ENCODE measurements at regions not wholly inside any gene's neighbourhood (a gene's known extent, or its start where the extent isn't known, plus 50 kb on each side); places are given as distances from the start of the nearest gene placed in this dataset.

GRCh38 chr2:167678158-167678557 lies 569.2 kb downstream of the STK39 start:
- TF ChIP-seq CTCF (IDR thresholded peaks at IDR 0.05; ENCODE audit: control extremely low read depth in 1 of 3, insufficient read depth in 1 of 3, low read depth in 1 of 3, low read length in 3 of 3) (no peak), KDM5A (IDR thresholded peaks at IDR 0.05; ENCODE audit: low read length) (no peak), USF2 (IDR thresholded peaks at IDR 0.05; ENCODE audit: low read length) (no peak), JUND (IDR thresholded peaks at IDR 0.05; ENCODE audit: low read length) (no peak), POLR2A (IDR thresholded peaks at IDR 0.05; ENCODE audit: control extremely low read depth in 1 of 2, low read depth in 2 of 2, low read length in 2 of 2) (no peak), BRCA1 (IDR thresholded peaks at IDR 0.05; ENCODE audit: low read depth, low read length) (no peak), E2F6 (IDR thresholded peaks at IDR 0.05) (no peak), EP300 (IDR thresholded peaks at IDR 0.05; ENCODE audit: borderline replicate concordance in 1 of 2, low read depth in 2 of 2, low read length in 2 of 2) (no peak), RXRA (IDR thresholded peaks at IDR 0.05; ENCODE audit: insufficient read depth, low read depth, low read length) (no peak), BACH1 (IDR thresholded peaks at IDR 0.05; ENCODE audit: low read length) (no peak), RBBP5 (IDR thresholded peaks at IDR 0.05; ENCODE audit: borderline replicate concordance, low read depth, low read length) (no peak), CEBPB (IDR thresholded peaks at IDR 0.05; ENCODE audit: low read depth, low read length) (no peak), GABPA (IDR thresholded peaks at IDR 0.05; ENCODE audit: borderline replicate concordance, insufficient read depth, low read length) (no peak), NRF1 (IDR thresholded peaks at IDR 0.05; ENCODE audit: low read depth, low read length) (no peak)
